Astrocyte (in vitro differentiated cells and primary cell): ENCODE measurements at regions not wholly inside any gene's neighbourhood (a gene's known extent, or its start where the extent isn't known, plus 50 kb on each side); places are given as distances from the start of the nearest gene placed in this dataset.

Experiments
- EZH2 ChIP-seq: IDR thresholded peaks from 2 replicates; pipeline ENCODE4 v1.6.1; 2012; ENCODE audit warnings: mild to moderate bottlenecking, low read length, inconsistent platforms; ENCODE audit not compliant: insufficient read depth
- TF ChIP-seq, protein P1 (sequence below): IDR thresholded peaks from 2 replicates; pipeline ENCODE4 v1.5.1; 2011; ENCODE audit warnings: low read depth, mild to moderate bottlenecking, inconsistent platforms, low read length, moderate library complexity; ENCODE audit not compliant: insufficient read depth

DNA sequence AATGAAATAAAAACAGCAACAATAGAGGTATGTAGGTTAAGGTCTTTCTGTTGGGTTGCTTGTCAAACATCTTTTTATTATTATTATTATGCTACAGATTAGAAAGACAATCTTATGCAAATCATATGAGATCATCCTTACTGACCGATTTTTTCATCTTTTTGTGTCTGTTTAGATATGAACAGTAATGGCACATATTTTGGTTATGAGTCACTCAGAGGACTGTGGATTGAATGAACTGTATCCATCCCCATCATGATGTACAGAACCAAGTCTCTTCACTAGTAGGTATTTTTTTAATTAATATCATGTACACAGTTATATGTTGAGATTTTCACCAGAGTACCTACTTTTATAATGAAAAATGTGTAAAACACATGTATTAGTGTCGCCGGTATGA, 159.1 kb downstream of the CHRM3 start:
- TF ChIP-seq, protein P1, sequence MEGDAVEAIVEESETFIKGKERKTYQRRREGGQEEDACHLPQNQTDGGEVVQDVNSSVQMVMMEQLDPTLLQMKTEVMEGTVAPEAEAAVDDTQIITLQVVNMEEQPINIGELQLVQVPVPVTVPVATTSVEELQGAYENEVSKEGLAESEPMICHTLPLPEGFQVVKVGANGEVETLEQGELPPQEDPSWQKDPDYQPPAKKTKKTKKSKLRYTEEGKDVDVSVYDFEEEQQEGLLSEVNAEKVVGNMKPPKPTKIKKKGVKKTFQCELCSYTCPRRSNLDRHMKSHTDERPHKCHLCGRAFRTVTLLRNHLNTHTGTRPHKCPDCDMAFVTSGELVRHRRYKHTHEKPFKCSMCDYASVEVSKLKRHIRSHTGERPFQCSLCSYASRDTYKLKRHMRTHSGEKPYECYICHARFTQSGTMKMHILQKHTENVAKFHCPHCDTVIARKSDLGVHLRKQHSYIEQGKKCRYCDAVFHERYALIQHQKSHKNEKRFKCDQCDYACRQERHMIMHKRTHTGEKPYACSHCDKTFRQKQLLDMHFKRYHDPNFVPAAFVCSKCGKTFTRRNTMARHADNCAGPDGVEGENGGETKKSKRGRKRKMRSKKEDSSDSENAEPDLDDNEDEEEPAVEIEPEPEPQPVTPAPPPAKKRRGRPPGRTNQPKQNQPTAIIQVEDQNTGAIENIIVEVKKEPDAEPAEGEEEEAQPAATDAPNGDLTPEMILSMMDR = no peak
- no peak for TF ChIP-seq EZH2
